Myocyte (in vitro differentiated cells): ENCODE measurements at regions not wholly inside any gene's neighbourhood (a gene's known extent, or its start where the extent isn't known, plus 50 kb on each side); places are given as distances from the start of the nearest gene placed in this dataset.

Experiments
- DNase-seq: peaks from one replicate; pipeline ENCODE4 v3.0.0-alpha.2; 2012; ENCODE audit warnings: low read depth

GRCh38 chr20:22910287-22910852, 124.7 kb upstream of the SSTR4 start:
- no peak for DNase-seq

- no peak for DNase-seq
Measured at GRCh38 chr20:22914291-22914690, 120.8 kb upstream of the SSTR4 start.

DNA sequence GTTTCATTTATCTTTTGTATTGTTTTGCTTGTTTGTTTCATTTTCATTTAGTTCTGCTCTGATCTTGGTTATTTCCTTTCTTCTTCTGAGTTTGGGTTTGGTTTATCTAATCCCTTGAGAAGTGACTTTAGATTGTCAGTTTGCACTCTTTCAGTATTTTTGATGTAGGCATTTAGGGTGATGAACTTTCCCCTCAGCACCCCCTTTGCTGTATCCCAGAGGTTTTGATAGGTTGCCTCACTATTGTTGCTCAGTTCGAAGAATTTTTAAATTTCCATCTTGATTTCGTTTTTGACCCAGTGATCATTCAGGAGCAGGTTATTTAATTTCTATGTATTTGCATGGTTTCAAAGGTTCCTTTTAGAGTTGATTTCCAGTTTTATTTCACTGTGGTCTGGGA, 119.6 kb upstream of the SSTR4 start:
- no peak for DNase-seq

GRCh38 chr20:22916021-22916842, 118.9 kb upstream of the SSTR4 start:
- peak; percentile 24 for DNase-seq

- peak; percentile 69 for DNase-seq
Measured at GRCh38 chr20:22918286-22918983, 116.7 kb upstream of the SSTR4 start.

GRCh38 chr20:22920898-22921297, 114.2 kb upstream of the SSTR4 start:
- DNase-seq: peak; percentile 37

GRCh38 chr20:22921595-22922421, 113.3 kb upstream of the SSTR4 start:
- peak; percentile 80 for DNase-seq

- DNase-seq: no peak
Measured at GRCh38 chr20:22922987-22923386, 112.1 kb upstream of the SSTR4 start.

- DNase-seq: peak; percentile 96
Measured at GRCh38 chr20:22924046-22924737, 110.9 kb upstream of the SSTR4 start.

DNA sequence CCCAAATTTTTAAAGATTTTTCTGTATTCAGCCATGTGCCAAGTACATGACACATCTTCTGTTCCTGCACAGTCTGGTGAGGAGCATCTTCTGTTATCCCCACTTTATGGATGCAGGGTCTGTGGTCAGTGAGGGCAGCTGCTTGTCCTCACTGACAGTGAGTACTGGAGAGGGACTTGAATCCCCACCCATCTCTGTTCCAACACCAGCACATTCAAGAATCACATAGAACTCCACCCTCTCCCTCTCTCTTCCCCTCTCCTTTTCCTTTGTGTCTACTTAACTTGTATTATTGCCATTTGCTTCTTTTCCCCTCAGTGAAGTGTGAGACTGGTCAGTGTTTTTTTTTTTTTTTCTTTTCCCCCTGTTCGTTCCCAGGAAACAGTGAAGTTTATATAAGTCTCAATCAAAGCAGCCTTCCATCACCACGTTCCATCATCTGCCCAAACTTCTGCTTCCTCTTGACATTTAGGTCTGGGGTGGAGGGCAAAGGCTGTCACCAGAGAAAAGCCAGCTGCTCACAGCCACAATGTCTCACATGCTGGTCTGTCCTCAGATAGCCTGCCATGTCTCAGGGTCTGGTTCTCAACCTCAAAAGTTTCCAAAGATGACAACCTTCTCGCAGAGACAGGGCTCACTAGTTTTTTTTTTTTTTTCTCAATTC, 110.0 kb upstream of the SSTR4 start:
- DNase-seq: peak; percentile 85

DNA sequence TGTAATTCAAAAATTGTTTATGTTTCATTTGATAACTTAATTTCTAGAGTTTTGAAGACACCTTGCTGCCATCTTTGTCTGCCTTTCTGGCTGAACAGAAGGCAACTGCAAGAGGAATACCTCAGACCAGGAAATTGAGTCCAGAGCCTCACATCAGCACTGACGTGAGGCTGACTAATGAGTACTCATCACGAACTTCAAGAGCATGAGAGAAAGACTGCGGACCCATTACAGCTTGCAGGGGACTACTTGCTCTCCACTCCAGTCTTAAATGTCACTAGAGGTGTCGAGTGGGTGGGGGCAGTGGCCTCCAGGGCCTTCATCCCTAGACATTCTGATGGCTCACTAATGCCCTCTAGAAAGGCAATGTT, 109.5 kb upstream of the SSTR4 start:
- DNase-seq: no peak

DNA sequence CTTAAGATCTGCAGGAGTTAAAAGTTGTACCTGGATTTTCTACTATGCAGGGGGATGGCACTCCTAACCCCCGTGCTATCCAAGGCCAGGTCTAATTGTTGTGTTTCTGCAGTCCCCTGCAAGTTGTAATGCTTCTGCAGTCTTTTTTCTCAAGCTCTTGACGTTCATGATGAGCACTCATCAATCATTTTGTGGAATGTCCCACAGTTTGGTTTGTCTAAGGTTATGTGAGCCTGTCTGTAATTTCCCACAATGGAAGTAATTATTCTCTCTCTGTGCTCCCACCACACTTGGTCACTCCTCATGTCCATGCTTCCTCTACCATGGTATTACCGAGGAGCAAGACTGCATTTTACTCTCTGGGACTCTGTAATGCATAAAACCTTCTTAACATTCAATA, 107.6 kb upstream of the SSTR4 start:
- DNase-seq: no peak

DNA sequence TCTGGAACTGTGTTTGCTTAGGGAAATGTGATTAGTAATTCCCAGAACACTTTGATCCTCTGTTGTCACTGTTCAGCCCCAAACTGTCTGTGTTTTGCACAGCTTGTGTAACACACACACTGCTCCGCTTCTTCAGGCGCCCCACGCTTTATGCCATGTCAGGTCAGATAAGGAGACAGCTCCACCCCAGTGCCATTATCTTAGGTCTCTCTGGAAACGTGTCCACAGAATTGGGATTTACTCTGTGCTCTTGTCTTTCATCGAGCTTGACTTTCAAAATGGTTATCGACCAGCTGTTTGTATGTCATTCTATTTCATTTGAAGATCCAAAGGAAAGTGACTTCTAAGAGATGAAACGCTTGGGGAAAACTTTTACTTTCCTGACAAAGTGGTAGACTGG, 106.4 kb upstream of the SSTR4 start:
- DNase-seq: no peak

GRCh38 chr20:22929661-22930060, 105.5 kb upstream of the SSTR4 start:
- DNase-seq: no peak

DNA sequence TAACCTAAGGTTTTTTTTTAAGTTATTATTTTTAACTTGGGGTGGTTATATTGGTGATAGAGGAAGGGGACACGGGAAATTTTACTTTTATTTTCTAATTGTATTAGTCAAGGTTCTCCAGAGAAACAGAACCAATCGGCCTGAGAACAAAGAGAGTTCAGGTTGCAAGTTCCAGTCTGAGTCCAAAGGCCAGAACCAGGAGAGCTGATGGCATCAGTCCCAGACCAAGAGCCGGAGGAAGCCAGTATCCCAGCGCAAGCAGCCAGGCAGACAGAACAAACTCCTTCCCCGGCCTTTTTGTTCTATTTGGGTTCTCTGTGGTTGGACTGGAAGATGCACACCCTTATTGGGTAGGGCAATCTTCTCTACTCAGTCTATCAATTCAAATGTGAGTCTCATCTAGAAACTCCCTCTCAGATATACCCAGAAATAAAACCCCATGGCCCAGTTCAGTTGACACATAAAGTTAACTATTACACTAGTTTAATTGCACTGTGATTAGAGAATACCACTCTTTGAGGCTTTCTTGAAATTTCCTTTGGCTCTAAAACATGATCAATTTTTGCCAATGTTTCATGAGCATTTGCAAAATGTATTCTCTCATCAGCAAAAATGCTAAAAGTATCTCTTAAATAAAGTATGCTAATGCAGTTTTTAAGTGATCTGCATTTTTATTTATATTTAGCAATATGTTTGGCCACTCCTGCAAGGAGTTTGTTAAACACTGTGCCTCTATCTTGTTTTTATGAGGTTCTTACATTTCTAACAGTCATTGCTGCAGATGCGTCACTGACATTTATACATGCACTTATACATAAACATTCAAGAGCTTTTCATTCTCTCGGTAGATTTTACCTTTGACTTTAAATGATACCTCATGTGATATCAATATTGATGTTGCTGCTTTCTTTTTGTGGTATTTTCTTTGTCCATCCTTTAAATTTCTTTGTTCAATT, 103.2 kb upstream of the SSTR4 start:
- DNase-seq: no peak

DNA sequence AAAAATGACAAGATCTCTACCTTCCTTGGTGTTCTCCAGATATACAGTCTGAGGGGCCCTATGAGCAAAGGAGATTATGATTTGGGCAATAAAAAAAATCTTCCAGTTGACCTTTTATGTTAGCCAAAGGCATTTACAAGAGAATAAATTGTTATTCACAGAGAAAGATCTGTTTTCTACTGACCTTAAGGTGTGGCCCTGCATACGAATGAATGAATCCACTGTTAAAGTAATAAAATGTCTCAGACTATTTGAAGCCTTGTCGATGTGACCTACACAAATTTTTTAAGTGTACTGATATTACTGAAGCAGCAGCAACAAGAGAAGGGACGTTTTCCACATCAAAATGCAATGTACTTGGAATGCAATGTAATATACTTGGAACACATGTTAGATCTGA, 95.9 kb upstream of the SSTR4 start:
- no peak for DNase-seq

DNA sequence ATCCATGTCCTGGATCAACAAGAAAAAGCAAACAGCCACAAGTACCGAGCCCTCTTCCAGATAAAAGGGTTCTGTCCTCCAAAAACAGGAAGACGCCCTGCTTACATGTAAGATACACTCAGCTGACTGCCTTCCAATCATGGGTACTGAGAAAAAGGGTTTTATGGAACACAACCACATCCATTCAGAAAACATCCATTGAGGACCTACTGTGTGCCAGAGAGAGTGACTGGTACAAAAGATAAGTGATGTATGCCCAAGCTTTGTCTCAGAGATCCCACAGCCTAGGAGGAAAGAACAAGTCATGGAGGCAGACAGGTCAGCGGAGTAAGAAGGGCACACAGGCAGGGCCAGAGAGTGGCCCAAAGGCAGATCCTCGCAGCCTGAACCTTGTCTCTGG, 94.8 kb upstream of the SSTR4 start:
- DNase-seq: no peak

DNA sequence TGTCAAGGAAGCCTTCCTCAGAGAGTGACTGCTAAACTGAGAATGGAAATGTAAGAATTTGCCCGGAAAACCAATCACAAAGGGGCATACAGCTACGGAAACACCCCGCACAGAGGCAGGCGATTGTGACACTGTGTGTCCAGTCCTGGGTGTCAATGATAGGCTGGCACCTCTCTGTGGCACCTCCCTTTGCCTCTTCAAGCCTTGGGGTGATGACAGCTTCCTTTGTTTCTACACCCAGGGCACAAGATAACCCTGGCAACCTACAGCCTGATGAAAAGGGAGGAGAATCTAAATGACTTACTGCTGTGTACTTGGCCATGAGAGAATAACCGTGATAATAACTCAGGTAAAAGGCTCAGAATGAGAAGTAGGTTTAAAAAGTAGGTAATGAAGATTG, 93.6 kb upstream of the SSTR4 start:
- no peak for DNase-seq

DNA sequence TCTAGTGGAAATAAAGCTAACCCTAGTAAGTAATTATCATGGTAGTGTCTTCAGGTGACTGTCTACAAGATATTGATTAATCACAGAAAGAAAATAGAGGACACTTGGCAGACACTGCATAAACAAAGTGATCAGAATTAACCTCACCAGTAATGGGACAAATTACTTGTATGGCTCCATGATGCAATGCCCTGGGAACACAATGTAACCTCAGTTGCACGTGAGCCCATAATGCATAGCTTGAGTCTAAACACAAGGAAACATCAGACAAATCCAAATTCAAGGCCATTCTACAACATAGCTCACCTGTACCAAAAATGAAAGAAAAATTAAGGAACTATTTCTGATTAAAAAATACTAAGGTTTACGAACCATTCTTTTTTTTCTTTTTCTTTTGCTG, 92.4 kb upstream of the SSTR4 start:
- DNase-seq: no peak
